K562 (cell line): ENCODE measurements at regions not wholly inside any gene's neighbourhood (a gene's known extent, or its start where the extent isn't known, plus 50 kb on each side); places are given as distances from the start of the nearest gene placed in this dataset.
"Not testable (repeated sequence)": the region's sequence is repeated elsewhere in the genome, so short reads cannot be mapped to it uniquely, and the experiment has no call there.

ENCODE experiments used
- ATAC-seq: fragments of 200-7000 bp; cut with Tn5 transposase; 3 replicates; pipeline ENCODE4 v1.9.1; 2020; ENCODE audit warnings: moderate library complexity
- BruUV-seq: library from RNA; stranded (reverse); fragments of 400-500 nt; replicated peaks from 2 replicates; lab custom pipeline; 2021; lab: Mats Ljungman, UMichigan
- CTCF ChIA-PET: fragments of 300-600 bp; formaldehyde crosslinking; extraction: SDS; loops from one replicate; lab custom pipeline; 2021; ENCODE audit warnings: low intra/inter-chr PET ratio; lab: Yijun Ruan, JAX
- POLR2A ChIA-PET: fragments of 300-600, 350-650 bp; sonication (Branson Sonifier 250); formaldehyde crosslinking; extraction: SDS; loops from one replicate; lab custom pipeline; 2021; ENCODE audit warnings: antibody characterized with exemption, inconsistent platforms; lab: Yijun Ruan, JAX
- DNase-seq, 4 experiments: peaks; one replicate each; pipeline versions ENCODE4 v3.0.0 to v3.0.0-alpha.2; 2011 to 2018; ENCODE audit warnings: low spot score in 3 of 4, mixed read lengths in 3 of 4; ENCODE audit errors: extremely low read depth in 1 of 4
- FAIRE-seq: peaks from 2 replicates; lab custom pipeline; 2011; peaks lifted over from hg19 to GRCh38; lab: Jason Lieb, UNC
- H2AFZ ChIP-seq: 2 replicates; pipeline ENCODE4 v1.6.0; 2011; ENCODE audit warnings: low read depth, low read length, control low read depth, inconsistent platforms
- H3K27ac ChIP-seq: fragments of 200-600 bp; 3 replicates; pipeline ENCODE4 v1.8.0; 2011; ENCODE audit warnings: low read depth, mild to moderate bottlenecking, control low read depth, inconsistent platforms, low read length, moderate library complexity, mixed read lengths; ENCODE audit errors: extremely low read depth
- H3K27me3 ChIP-seq, 2 experiments: fragments of 300-600 bp in 1 of 2; 2 replicates in 1 of 2; 3 replicates in 1 of 2; pipeline versions ENCODE4 v1.6.0 to v1.8.0; 2011; ENCODE audit warnings: inconsistent platforms in 2 of 2, low read length in 2 of 2, mild to moderate bottlenecking in 1 of 2, mixed read lengths in 1 of 2, moderate library complexity in 1 of 2; ENCODE audit not compliant: control insufficient read depth in 2 of 2, insufficient read depth in 2 of 2
- H3K36me3 ChIP-seq: fragments of 300-600 bp; 3 replicates; pipeline ENCODE4 v1.8.0; 2011; ENCODE audit warnings: mild to moderate bottlenecking, low read length, inconsistent platforms; ENCODE audit not compliant: control insufficient read depth, insufficient read depth
- H3K4me1 ChIP-seq, 2 experiments: fragments of 200-600 bp in 1 of 2; replicated peaks in 1 of 2; 2 replicates in 1 of 2; 3 replicates in 1 of 2; pipeline versions ENCODE4 v1.5.1 to v1.8.0; 2011; ENCODE audit warnings: inconsistent platforms in 2 of 2, low read length in 2 of 2, mild to moderate bottlenecking in 1 of 2, mixed read lengths in 1 of 2, moderate library complexity in 1 of 2; ENCODE audit not compliant: control insufficient read depth in 2 of 2, insufficient read depth in 2 of 2
- H3K4me2 ChIP-seq: 2 replicates; pipeline ENCODE4 v1.6.1; 2011; ENCODE audit warnings: low read length, control low read depth, inconsistent platforms, mixed read lengths; ENCODE audit not compliant: insufficient read depth
- H3K4me3 ChIP-seq: fragments of 200-600 bp; sonication (generic), shearing (Covaris generic); 2 replicates; pipeline ENCODE4 v1.5.1; 2016; ENCODE audit warnings: control low read depth, inconsistent platforms
- H3K79me2 ChIP-seq: fragments of 200-600 bp; 3 replicates; pipeline ENCODE4 v1.8.0; 2011; ENCODE audit warnings: low read length, inconsistent platforms; ENCODE audit not compliant: control insufficient read depth, insufficient read depth
- H3K9ac ChIP-seq, 2 experiments: 2 replicates each; pipeline versions ENCODE4 v1.6.0 to v1.6.1; 2011; ENCODE audit warnings: low read depth in 2 of 2, low read length in 2 of 2, control low read depth in 1 of 2, inconsistent platforms in 1 of 2, mild to moderate bottlenecking in 1 of 2, mixed read lengths in 1 of 2; ENCODE audit not compliant: insufficient read depth in 1 of 2
- H3K9me1 ChIP-seq: one replicate; pipeline ENCODE4 v1.6.0; 2011; ENCODE audit warnings: inconsistent platforms, mild to moderate bottlenecking, low read length, moderate library complexity; ENCODE audit not compliant: control insufficient read depth, insufficient read depth
- H3K9me3 ChIP-seq: replicated peaks from 2 replicates; pipeline ENCODE4 v1.5.1; 2011; ENCODE audit warnings: low read depth, low read length, inconsistent platforms; ENCODE audit not compliant: control insufficient read depth, insufficient read depth
- H4K20me1 ChIP-seq: replicated peaks from 2 replicates; pipeline ENCODE4 v1.6.1; 2011; ENCODE audit warnings: low read length, inconsistent platforms, mixed read lengths; ENCODE audit not compliant: control insufficient read depth, insufficient read depth
- CEBPG ChIP-seq, 3 experiments: fragments of 200-800 bp in 1 of 3; sonication (Bioruptor generic) in 1 of 3; sonication (generic) in 1 of 3; formaldehyde crosslinking in 1 of 3; IDR thresholded peaks in 2 of 3; conservative IDR thresholded peaks in 1 of 3; 2 replicates each; pipeline versions ENCODE4 v1.6.1 to v1.8.0; 2016 to 2022; ENCODE audit warnings: missing compliant biosample characterization in 2 of 3, missing genetic modification characterization in 2 of 3, mild to moderate bottlenecking in 1 of 3, missing genetic modification reagents in 1 of 3
- KDM1A ChIP-seq, 2 experiments: fragments of 450-650 bp; IDR thresholded peaks; 2 replicates each; pipeline ENCODE4 v1.6.1; 2016; ENCODE audit warnings: mild to moderate bottlenecking in 2 of 2
- MTA3 ChIP-seq: fragments of 450-650 bp; formaldehyde crosslinking; IDR thresholded peaks from 2 replicates; pipeline ENCODE4 v1.6.1; 2017; ENCODE audit warnings: mild to moderate bottlenecking, borderline replicate concordance
- NEUROD1 ChIP-seq: fragments of 150-350 bp; IDR thresholded peaks from 2 replicates; pipeline ENCODE4 v1.6.1; 2014; ENCODE audit warnings: borderline replicate concordance, low read length, low read depth; ENCODE audit not compliant: partially characterized antibody
- NRF1 ChIP-seq, 2 experiments: fragments of 450-650 bp; IDR thresholded peaks in 1 of 2; conservative IDR thresholded peaks in 1 of 2; 2 replicates each; pipeline ENCODE4 v1.6.1; 2014; ENCODE audit warnings: mild to moderate bottlenecking in 2 of 2
- ZNF696 ChIP-seq: fragments of 250-450 bp; sonication (Bioruptor Pico); conservative IDR thresholded peaks from 2 replicates; pipeline ENCODE4 v1.4.0; 2020; ENCODE audit warnings: mild to moderate bottlenecking, moderate library complexity
- WGBS: fragments of 100-300 bp; shearing (Covaris generic); methylation state at CpG from one replicate; pipeline ENCODE4 v1.1.6; 2016; ENCODE audit warnings: low coverage, mixed read lengths; ENCODE audit not compliant: insufficient coverage; ENCODE audit errors: missing lambda C conversion rate; 5-methylcytosine and 5-hydroxymethylcytosine counted together
- in situ Hi-C: fragments of 300-500 bp; cut with MboI; formaldehyde crosslinking; loops from 4 replicates; pipeline ENCODE4 v1.15.0; 2018; ENCODE audit warnings: inconsistent platforms, mixed read lengths
- intact Hi-C: fragments of 100-400 bp; cut with micrococcal nuclease; formaldehyde crosslinking; loops from 2 replicates; pipeline ENCODE4 v1.14.2; 2022

DNA sequence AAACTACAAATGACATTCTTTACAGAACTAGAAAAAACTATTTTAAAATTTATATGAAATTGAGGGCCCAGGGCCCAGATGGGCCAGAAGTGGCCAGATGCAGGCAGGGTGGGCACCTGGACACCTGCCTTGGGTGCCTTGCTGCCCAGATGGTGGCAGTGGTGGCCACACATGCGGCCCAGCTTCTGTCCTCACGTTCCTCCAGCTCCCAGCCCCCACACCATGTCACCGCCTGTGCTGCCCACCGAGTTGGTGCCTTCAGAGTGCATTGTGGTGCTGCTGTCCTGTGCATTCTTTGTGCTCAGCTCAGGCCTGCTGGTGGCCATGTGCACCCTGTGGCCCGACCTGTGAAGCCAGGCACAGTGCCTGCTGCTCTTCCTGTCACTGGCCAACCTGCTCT lies 216.8 kb upstream of the CXADR start:
- Histone ChIP-seq H3K9me3 (no peaks in the 10 kb centered on the region), H4K20me1 (no peaks in the 10 kb centered on the region), H3K9ac (no peak overlapping the region), H3K4me2 (no peak overlapping the region), H3K27ac (no peak overlapping the region), H2AFZ (no peak overlapping the region), H3K4me1 (no peaks in the 10 kb centered on the region), H3K36me3 (no peaks in the 10 kb centered on the region), H3K9me1 (no peaks in the 10 kb centered on the region), H3K27me3 (no peaks in the 10 kb centered on the region), H3K79me2 (no peaks in the 10 kb centered on the region), H3K4me3 (no peak overlapping the region)
- intact Hi-C loops (no loop called here), in situ Hi-C loops (no loop called here)
- ChIA-PET CTCF (no interaction called here), POLR2A (no interaction called here)
- ATAC-seq (no peak), DNase-seq (no peak), FAIRE-seq (no peak)
- WGBS: 0% methylated on average over 3 of the region's 5 CpGs
- BruUV-seq: no TSS peak
- TF ChIP-seq KDM1A (IDR thresholded peaks at IDR 0.05): no peak
- TF ChIP-seq ZNF696: no peak
- TF ChIP-seq CEBPG (CRISPR knock-in tag; IDR thresholded peaks at IDR 0.05): no peak
- no peak for TF ChIP-seq CEBPG (tag; conservative IDR thresholded peaks at IDR 0.05 in 1 of 2, IDR thresholded peaks at IDR 0.05 in 1 of 2)
- no peak for TF ChIP-seq NEUROD1
- no peak for TF ChIP-seq NRF1 (conservative IDR thresholded peaks at IDR 0.05 in 1 of 2, IDR thresholded peaks at IDR 0.05 in 1 of 2)
- no peak for TF ChIP-seq MTA3

DNA sequence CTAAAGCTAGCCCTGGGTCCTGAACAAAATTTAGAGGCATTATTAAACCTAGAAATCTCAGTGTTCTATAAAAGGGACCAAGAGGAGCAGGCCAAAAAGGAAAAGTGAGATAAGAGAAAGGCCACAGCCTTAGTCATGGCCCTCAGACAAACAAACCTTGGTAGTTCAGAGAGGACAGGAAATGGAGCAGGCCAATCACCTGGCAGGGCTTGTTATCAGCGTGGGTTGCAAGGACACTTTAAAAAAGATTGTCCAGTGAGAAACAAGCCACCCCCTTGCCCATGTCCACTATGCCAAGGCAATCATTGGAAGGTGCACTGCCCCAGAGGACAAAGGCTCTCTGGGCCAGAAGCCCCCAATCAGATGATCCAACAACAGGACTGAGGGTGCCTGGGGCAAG lies 213.3 kb upstream of the CXADR start:
- H3K9ac ChIP-seq, H3K9me3 ChIP-seq, H3K4me3 ChIP-seq, in situ Hi-C loops, H3K27me3 ChIP-seq, FAIRE-seq, H3K4me2 ChIP-seq, BruUV-seq, POLR2A ChIA-PET, H2AFZ ChIP-seq, DNase-seq, H3K27ac ChIP-seq, CTCF ChIA-PET, H3K36me3 ChIP-seq, H3K9me1 ChIP-seq, H3K79me2 ChIP-seq, ATAC-seq, intact Hi-C loops, H4K20me1 ChIP-seq, H3K4me1 ChIP-seq: not testable (repeated sequence)
- 0% methylated on average over 1 of the region's 1 CpG for WGBS

DNA sequence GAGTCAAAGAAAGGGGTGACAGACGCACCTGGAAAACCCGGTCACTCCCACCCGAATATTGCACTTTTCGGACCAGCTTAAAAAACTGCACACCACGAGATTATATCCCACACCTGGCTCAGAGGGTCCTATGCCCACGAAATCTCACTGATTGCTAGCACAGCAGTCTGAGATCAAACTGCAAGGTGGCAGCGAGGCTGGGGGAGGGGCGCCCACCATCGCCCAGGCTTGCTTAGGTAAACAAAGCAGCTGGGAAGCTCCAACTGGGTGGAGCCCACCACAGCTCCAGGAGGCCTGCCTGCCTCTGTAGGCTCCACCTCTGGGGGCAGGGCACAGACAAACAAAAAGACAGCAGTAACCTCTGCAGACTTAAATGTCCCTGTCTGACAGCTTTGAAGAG lies 185.1 kb upstream of the CXADR start:
- H3K4me1 ChIP-seq, BruUV-seq, intact Hi-C loops, CTCF ChIA-PET, H3K36me3 ChIP-seq, H2AFZ ChIP-seq, H3K79me2 ChIP-seq, H3K9ac ChIP-seq, H3K4me3 ChIP-seq, H4K20me1 ChIP-seq, in situ Hi-C loops, DNase-seq, H3K27ac ChIP-seq, H3K27me3 ChIP-seq, POLR2A ChIA-PET, ATAC-seq, H3K4me2 ChIP-seq, H3K9me3 ChIP-seq, H3K9me1 ChIP-seq, FAIRE-seq: not testable (repeated sequence)
- 0% methylated on average over 5 of the region's 9 CpGs for WGBS
